ENCODE measurements at regions not wholly inside any gene's neighbourhood (a gene's known extent, or its start where the extent isn't known, plus 50 kb on each side); places are given as distances from the start of the nearest gene placed in this dataset.
"Not testable (repeated sequence)": the region's sequence is repeated elsewhere in the genome, so short reads cannot be mapped to it uniquely, and the experiment has no call there.

- intact Hi-C loops (cut with DNase I, micrococcal nuclease), result no loop called here
- peak; percentile 56 for ATAC-seq
- no peak for DNase-seq
Measured at GRCh38 chr9:75487856-75488718, 399.8 kb downstream of the OSTF1 start.

GRCh38 chr9:75488719-75489110, 400.4 kb downstream of the OSTF1 start:
- intact Hi-C loops (cut with DNase I, micrococcal nuclease), result no loop called here
- no peak for ATAC-seq
- no peak for DNase-seq

- intact Hi-C loops (cut with DNase I, micrococcal nuclease), result no loop called here
- no peak for DNase-seq
- ATAC-seq, result no peak
Measured at GRCh38 chr9:75490326-75490725, 400.1 kb upstream of the PCSK5 start.

- ATAC-seq, result peak; percentile 69
- intact Hi-C loops (cut with DNase I, micrococcal nuclease), result no loop called here
- DNase-seq, result no peak
Measured at GRCh38 chr9:75491533-75491932, 398.9 kb upstream of the PCSK5 start.

- intact Hi-C loops (cut with DNase I, micrococcal nuclease), result no loop called here
- no peak for DNase-seq
- ATAC-seq, result no peak
Measured at GRCh38 chr9:75499812-75500211, 390.7 kb upstream of the PCSK5 start.

GRCh38 chr9:75500479-75500878, 390.0 kb upstream of the PCSK5 start:
- ATAC-seq, result no peak

GRCh38 chr9:75500940-75501339, 389.5 kb upstream of the PCSK5 start:
- ATAC-seq; DNase-seq; intact Hi-C loops (cut with DNase I, micrococcal nuclease): not testable (repeated sequence)

More at GRCh38 chr9:75500479-75500878, 390.0 kb upstream of the PCSK5 start:
- no peak for DNase-seq
- intact Hi-C loops (cut with DNase I, micrococcal nuclease), result no loop called here

GRCh38 chr9:75504721-75505120, 385.8 kb upstream of the PCSK5 start:
- intact Hi-C loops (cut with DNase I, micrococcal nuclease), result no loop called here
- ATAC-seq (no peak), DNase-seq (no peak)

GRCh38 chr9:75505654-75506053, 384.8 kb upstream of the PCSK5 start:
- intact Hi-C loops (cut with DNase I, micrococcal nuclease), result no loop called here
- ATAC-seq, result peak; percentile 51
- DNase-seq, result no peak

GRCh38 chr9:75529463-75529862, 361.0 kb upstream of the PCSK5 start:
- intact Hi-C loops (cut with DNase I, micrococcal nuclease), result no loop called here
- ATAC-seq (peak; percentile 66), DNase-seq (no peak)

- intact Hi-C loops (cut with DNase I, micrococcal nuclease), result no loop called here
- ATAC-seq, result peak; percentile 40
- peak in 1 of 2 donors; percentile 27 for DNase-seq
Measured at GRCh38 chr9:75531588-75531987, 358.9 kb upstream of the PCSK5 start.

- peak; percentile 83 for ATAC-seq
- no peak for DNase-seq
- intact Hi-C loops (cut with DNase I, micrococcal nuclease), result no loop called here
Measured at GRCh38 chr9:75532233-75533050, 358.0 kb upstream of the PCSK5 start.

GRCh38 chr9:75539523-75539922, 350.9 kb upstream of the PCSK5 start:
- intact Hi-C loops (cut with DNase I, micrococcal nuclease), result no loop called here
- no peak for ATAC-seq
- no peak for DNase-seq

- DNase-seq (no peak), ATAC-seq (no peak)
- intact Hi-C loops (cut with DNase I, micrococcal nuclease), result no loop called here
Measured at GRCh38 chr9:75540185-75540584, 350.3 kb upstream of the PCSK5 start.

- DNase-seq (no peak), ATAC-seq (peak; percentile 7)
- intact Hi-C loops (cut with DNase I, micrococcal nuclease), result no loop called here
Measured at GRCh38 chr9:75541734-75542133, 348.7 kb upstream of the PCSK5 start.

GRCh38 chr9:75544815-75545214, 345.7 kb upstream of the PCSK5 start:
- intact Hi-C loops (cut with DNase I, micrococcal nuclease), result no loop called here
- ATAC-seq, result peak; percentile 31

GRCh38 chr9:75545287-75545686, 345.2 kb upstream of the PCSK5 start:
- DNase-seq (no peak), ATAC-seq (no peak)
- intact Hi-C loops (cut with DNase I, micrococcal nuclease), result no loop called here

More at GRCh38 chr9:75544815-75545214, 345.7 kb upstream of the PCSK5 start:
- DNase-seq, result no peak

GRCh38 chr9:75548871-75549270, 341.6 kb upstream of the PCSK5 start:
- no peak for ATAC-seq
- no peak for DNase-seq
- intact Hi-C loops (cut with DNase I, micrococcal nuclease), result no loop called here

GRCh38 chr9:75551861-75552260, 338.6 kb upstream of the PCSK5 start:
- ATAC-seq, result no peak
- no peak for DNase-seq
- intact Hi-C loops (cut with DNase I, micrococcal nuclease), result no loop called here

GRCh38 chr9:75552941-75553340, 337.5 kb upstream of the PCSK5 start:
- ATAC-seq, result no peak
- DNase-seq, result no peak
- intact Hi-C loops (cut with DNase I, micrococcal nuclease), result no loop called here
